Activated CD8-positive, alpha-beta T cell treated with anti-CD3 and anti-CD28 coated beads for 36 hours (primary cell): ENCODE measurements at regions not wholly inside any gene's neighbourhood (a gene's known extent, or its start where the extent isn't known, plus 50 kb on each side); places are given as distances from the start of the nearest gene placed in this dataset.

Experiments
- ATAC-seq: fragments of 200-7000 bp; cut with Tn5 transposase; one replicate; pipeline ENCODE4 v1.10.0; 2021; ENCODE audit warnings: mild to moderate bottlenecking, moderate library complexity
- CTCF ChIA-PET: fragments of 350-600 bp; sonication (Branson Sonifier 250); formaldehyde crosslinking; loops from one replicate; lab custom pipeline; 2021; ENCODE audit warnings: antibody characterized with exemption; lab: Charles Lee
- POLR2A ChIA-PET: fragments of 350-600 bp; sonication (Branson Sonifier 250); formaldehyde crosslinking; loops from one replicate; lab custom pipeline; 2021; ENCODE audit warnings: antibody characterized with exemption; lab: Charles Lee
- DNase-seq: peaks from one replicate; pipeline ENCODE4 v3.0.0-alpha.2; 2020
- H3K27ac Mint-ChIP-seq: one replicate; pipeline ENCODE4 v1.8.0; 2021; ENCODE audit warnings: mild to moderate bottlenecking, mixed read lengths
- H3K27me3 Mint-ChIP-seq: one replicate; pipeline ENCODE4 v1.8.0; 2021; ENCODE audit warnings: mixed read lengths
- H3K36me3 Mint-ChIP-seq: one replicate; pipeline ENCODE4 v1.8.0; 2021; ENCODE audit warnings: low read depth, mixed read lengths
- H3K4me1 Mint-ChIP-seq: one replicate; pipeline ENCODE4 v1.8.0; 2021; ENCODE audit warnings: low read depth, mixed read lengths
- H3K4me3 Mint-ChIP-seq: one replicate; pipeline ENCODE4 v1.8.0; 2021; ENCODE audit warnings: mild to moderate bottlenecking, moderate library complexity, mixed read lengths
- H3K9me3 Mint-ChIP-seq: one replicate; pipeline ENCODE4 v1.8.0; 2021; ENCODE audit warnings: mixed read lengths
- intact Hi-C: fragments of 100-400 bp; cut with micrococcal nuclease; formaldehyde crosslinking; loops from one replicate; pipeline ENCODE4 v1.10.0; 2022
- TF ChIP-seq, protein P1 (sequence below): fragments of 200-600 bp; IDR thresholded peaks from one replicate; pipeline ENCODE4 v1.8.0; 2022; ENCODE audit warnings: antibody characterized with exemption, mild to moderate bottlenecking

DNA sequence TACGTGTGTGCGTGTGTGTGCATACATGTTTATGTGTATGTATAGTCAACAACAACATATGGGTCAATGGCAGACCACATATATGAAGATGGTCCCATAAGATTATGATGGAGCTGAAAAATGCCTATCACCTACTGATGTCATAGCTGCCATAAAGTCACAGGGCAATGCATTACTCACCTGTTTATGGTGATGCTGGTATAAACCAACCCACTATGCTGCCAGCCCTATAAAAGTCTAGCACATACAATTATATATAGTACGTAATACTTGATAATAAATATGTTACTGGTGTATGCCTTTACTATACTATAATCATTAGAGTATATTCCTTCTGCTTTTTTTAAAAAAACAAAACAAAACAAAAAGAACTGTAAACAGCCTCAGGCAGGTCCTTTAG lies 148.4 kb upstream of the ARID1B start:
- Mint-ChIP-seq H3K4me1 (peaks cover 4% of the 10 kb centered on the region), H3K9me3 (no peaks in the 10 kb centered on the region), H3K27ac (no peak overlapping the region), H3K36me3 (no peaks in the 10 kb centered on the region), H3K27me3 (no peaks in the 10 kb centered on the region), H3K4me3 (no peak overlapping the region)
- no peak for DNase-seq
- ChIA-PET CTCF (no interaction called here), POLR2A (no interaction called here)
- intact Hi-C loops: no loop called here
- ATAC-seq: no peak
- TF ChIP-seq, protein P1, sequence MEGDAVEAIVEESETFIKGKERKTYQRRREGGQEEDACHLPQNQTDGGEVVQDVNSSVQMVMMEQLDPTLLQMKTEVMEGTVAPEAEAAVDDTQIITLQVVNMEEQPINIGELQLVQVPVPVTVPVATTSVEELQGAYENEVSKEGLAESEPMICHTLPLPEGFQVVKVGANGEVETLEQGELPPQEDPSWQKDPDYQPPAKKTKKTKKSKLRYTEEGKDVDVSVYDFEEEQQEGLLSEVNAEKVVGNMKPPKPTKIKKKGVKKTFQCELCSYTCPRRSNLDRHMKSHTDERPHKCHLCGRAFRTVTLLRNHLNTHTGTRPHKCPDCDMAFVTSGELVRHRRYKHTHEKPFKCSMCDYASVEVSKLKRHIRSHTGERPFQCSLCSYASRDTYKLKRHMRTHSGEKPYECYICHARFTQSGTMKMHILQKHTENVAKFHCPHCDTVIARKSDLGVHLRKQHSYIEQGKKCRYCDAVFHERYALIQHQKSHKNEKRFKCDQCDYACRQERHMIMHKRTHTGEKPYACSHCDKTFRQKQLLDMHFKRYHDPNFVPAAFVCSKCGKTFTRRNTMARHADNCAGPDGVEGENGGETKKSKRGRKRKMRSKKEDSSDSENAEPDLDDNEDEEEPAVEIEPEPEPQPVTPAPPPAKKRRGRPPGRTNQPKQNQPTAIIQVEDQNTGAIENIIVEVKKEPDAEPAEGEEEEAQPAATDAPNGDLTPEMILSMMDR: no peak

DNA sequence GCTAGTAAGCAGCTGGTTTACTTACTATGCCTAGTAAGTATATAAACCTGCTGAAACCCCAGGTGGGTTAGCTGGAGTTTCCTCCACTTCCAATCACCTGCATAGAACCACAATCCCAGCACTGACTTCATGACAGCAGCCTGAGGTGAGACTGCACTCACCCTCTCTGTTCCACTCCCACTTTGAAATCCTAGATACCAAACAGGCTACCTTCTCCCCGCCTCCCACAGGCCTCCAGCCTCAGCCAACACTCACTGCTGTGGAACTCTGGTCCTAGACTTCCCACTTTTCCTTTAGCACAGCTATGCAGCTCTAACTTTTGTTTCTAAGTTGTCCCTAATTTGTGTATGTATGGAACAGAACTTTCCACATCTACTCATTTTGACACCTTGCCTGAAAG lies 149.7 kb upstream of the ARID1B start:
- no peaks in the 10 kb centered on the region for H3K9me3 Mint-ChIP-seq
- CTCF ChIA-PET: no interaction called here
- no peaks in the 10 kb centered on the region for H3K4me1 Mint-ChIP-seq
- DNase-seq (no peak), ATAC-seq (no peak)
- no peak overlapping the region for H3K27ac Mint-ChIP-seq
- H3K4me3 Mint-ChIP-seq: no peak overlapping the region
- intact Hi-C loops: no loop called here
- POLR2A ChIA-PET: no interaction called here
- TF ChIP-seq, protein P1: no peak
- no peaks in the 10 kb centered on the region for H3K27me3 Mint-ChIP-seq
- H3K36me3 Mint-ChIP-seq: no peaks in the 10 kb centered on the region

DNA sequence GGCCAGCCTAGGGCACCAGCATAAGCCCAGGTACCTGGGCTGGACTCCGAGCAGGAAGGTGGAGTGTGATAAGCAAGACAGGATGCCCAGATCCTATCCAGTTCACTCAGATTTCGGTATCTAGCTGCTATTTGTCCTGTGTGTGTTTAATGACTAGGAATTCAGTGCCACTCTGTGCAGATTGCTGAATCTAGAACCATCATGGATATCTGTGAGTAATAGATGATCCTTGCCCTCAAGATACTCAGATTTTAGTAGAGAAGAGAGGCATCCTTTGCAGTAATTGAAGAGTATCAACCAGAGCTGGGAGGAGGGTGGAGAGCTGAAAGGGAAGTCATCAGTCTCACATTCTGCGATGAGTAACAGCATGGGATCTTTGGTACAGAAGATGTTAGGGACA lies 155.0 kb upstream of the ARID1B start:
- POLR2A ChIA-PET: no interaction called here
- ATAC-seq (no peak), DNase-seq (no peak)
- Mint-ChIP-seq H3K36me3 (no peaks in the 10 kb centered on the region), H3K27me3 (no peaks in the 10 kb centered on the region), H3K9me3 (no peaks in the 10 kb centered on the region), H3K4me1 (no peaks in the 10 kb centered on the region), H3K4me3 (no peak overlapping the region), H3K27ac (no peak overlapping the region)
- CTCF ChIA-PET: no interaction called here
- TF ChIP-seq, protein P1: no peak
- intact Hi-C loops: no loop called here

DNA sequence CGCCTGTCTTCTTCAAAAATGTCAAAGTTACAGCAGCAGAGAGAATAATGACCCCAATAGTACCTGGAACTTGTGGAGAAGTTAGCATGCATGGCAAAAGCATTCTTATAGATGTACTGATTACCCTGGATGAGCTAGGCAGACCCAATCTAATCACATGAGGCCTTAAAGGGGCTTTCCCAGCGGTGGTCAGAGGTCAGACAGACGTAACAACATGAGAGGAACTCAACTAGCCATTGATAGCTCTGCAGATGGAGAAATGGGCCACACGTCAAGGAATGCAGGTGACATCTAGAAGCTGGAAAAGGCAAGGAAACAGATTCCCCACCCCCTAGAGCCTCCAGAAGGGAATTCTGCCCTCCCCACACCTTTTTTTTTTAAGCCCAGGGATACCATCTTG lies 156.8 kb upstream of the ARID1B start:
- no peaks in the 10 kb centered on the region for H3K36me3 Mint-ChIP-seq
- no peak overlapping the region for H3K4me3 Mint-ChIP-seq
- ChIA-PET POLR2A (no interaction called here), CTCF (no interaction called here)
- intact Hi-C loops: no loop called here
- no peaks in the 10 kb centered on the region for H3K9me3 Mint-ChIP-seq
- TF ChIP-seq, protein P1: no peak
- no peaks in the 10 kb centered on the region for H3K4me1 Mint-ChIP-seq
- no peak overlapping the region for H3K27ac Mint-ChIP-seq
- H3K27me3 Mint-ChIP-seq: no peaks in the 10 kb centered on the region
- DNase-seq (no peak), ATAC-seq (no peak)

DNA sequence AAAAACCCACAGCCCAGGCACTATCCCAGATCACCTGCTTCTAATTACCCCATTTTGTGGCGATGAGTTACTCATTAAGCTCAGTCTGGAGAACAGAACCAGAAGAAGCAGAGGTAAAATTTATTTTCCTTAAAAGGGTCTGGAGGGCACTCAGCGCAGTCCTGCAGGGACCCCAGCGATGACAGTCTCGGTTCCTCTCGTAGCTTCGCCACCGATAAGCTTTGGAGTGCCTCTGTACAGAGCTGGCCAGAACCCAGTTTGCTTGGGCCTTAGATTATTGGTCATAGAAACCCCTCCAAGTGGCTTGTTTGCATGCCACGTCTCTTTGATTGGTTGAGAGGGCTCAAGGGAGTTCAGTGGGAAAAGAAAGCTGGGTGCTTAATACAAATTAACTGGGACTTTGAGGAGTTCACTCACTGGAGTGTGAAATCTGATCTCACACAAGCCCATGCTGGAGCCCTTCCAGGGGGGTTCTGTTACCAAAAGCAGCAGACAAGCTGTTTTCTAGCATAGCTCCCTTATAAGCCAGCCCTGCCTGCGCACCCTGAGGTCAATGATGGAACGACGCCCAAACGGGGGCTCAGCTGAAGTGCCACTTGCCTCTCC lies 158.5 kb upstream of the ARID1B start:
- DNase-seq (no peak), ATAC-seq (no peak)
- Mint-ChIP-seq H3K27ac (no peak overlapping the region), H3K4me3 (no peak overlapping the region), H3K36me3 (no peaks in the 10 kb centered on the region), H3K9me3 (no peaks in the 10 kb centered on the region), H3K27me3 (no peaks in the 10 kb centered on the region), H3K4me1 (no peaks in the 10 kb centered on the region)
- POLR2A ChIA-PET: no interaction called here
- intact Hi-C loops: no loop called here
- CTCF ChIA-PET: interaction anchor here (1.0 to 1.5 kb wide), 2 partner anchors 31 to 81 kb away, joined by 3 read pairs; no protein-coding TSS in a partner anchor
- TF ChIP-seq, protein P1: no peak
